Transverse colon (tissue), 4 donors: ENCODE measurements at regions not wholly inside any gene's neighbourhood (a gene's known extent, or its start where the extent isn't known, plus 50 kb on each side); places are given as distances from the start of the nearest gene placed in this dataset.

ENCODE experiments used
- CTCF ChIP-seq, 5 experiments: fragments of 200-600 bp in 3 of 5; fragments of 450-650 bp in 2 of 5; sonication (generic) in 3 of 5; IDR thresholded peaks; 1 replicate in 2 of 5; 2 replicates in 3 of 5; pipeline ENCODE4 v1.5.1; 2016 to 2017; ENCODE audit warnings: antibody characterized with exemption in 5 of 5, inconsistent platforms in 3 of 5, mild to moderate bottlenecking in 2 of 5, moderate library complexity in 1 of 5
- POLR2AphosphoS5 ChIP-seq, 3 donors: sonication (generic); formaldehyde crosslinking; IDR thresholded peaks; one replicate each; pipeline ENCODE4 v1.6.1; 2016; ENCODE audit warnings: antibody characterized with exemption in 3 of 3

GRCh38 chrX:122890729-122891128 is 293.3 kb upstream of the GRIA3 start:
- TF ChIP-seq CTCF (IDR thresholded peaks at IDR 0.05) = no peak
- TF ChIP-seq POLR2AphosphoS5 (IDR thresholded peaks at IDR 0.05) = no peak
